ENCODE measurements at regions not wholly inside any gene's neighbourhood (a gene's known extent, or its start where the extent isn't known, plus 50 kb on each side); places are given as distances from the start of the nearest gene placed in this dataset.

DNA sequence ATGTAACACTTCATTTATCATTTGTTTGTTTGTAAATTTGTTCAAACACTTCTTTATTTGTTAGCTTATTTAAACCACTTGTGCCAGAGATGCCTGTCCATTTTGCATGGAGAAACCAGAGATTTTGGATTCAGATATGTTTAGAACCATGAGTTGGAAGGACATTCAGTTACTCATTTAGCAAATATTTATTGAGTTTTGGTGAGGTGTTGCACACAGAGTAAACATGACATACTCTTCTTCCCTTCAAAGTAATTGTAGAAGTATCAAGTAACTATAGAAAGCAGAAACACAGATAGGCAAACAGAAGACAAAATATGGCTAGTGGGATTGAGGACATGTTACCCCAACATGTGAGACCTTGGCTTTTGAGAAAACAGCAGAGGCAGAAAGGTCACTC, 136.8 kb upstream of the USP25 start:
- ATAC-seq (ENCODE audit: low read depth) (no peak), DNase-seq (no peak)
- H2BK5ac ChIP-seq (ENCODE audit: low read depth, low read length, poor library complexity, severe bottlenecking) = no peak overlapping the region
- no TSS peak for BruUV-seq (replicated peaks)
- no peak overlapping the region for H2BK120ac ChIP-seq (ENCODE audit: low read depth, low read length)
- dilution Hi-C loops (cut with HindIII; ENCODE audit: low sequenced_read_pairs, unreplicated experiment) (no loop called here), in situ Hi-C loops (cut with MboI; ENCODE audit: low sequenced_read_pairs) (no loop called here), intact Hi-C loops (cut with micrococcal nuclease) (loop anchor here (1.0 to 10.0 kb wide), 4 partner anchors 110 to 1334 kb away; no protein-coding TSS in a partner anchor)
- no peaks in the 10 kb centered on the region for H4K20me1 ChIP-seq (ENCODE audit: insufficient read depth, low read length)
- H2AK5ac ChIP-seq (ENCODE audit: low read depth, low read length) = no peak overlapping the region
- H3K4ac ChIP-seq (ENCODE audit: low read depth, low read length) = no peak overlapping the region
- ChIA-PET POLR2A (ENCODE audit: unreplicated experiment) (no interaction called here), CTCF (no interaction called here)
- H3K4me2 ChIP-seq (ENCODE audit: low read depth, low read length) = no peak overlapping the region
- H3K14ac ChIP-seq (replicated peaks; ENCODE audit: low read depth, low read length) = no peak overlapping the region
- H2BK15ac ChIP-seq (ENCODE audit: low read depth, low read length) = no peak overlapping the region
- H4K8ac ChIP-seq (ENCODE audit: low read depth in 2 of 2, low read length in 2 of 2) = no peak overlapping the region
- H3K4me1 ChIP-seq (ENCODE audit: control insufficient read depth, insufficient read depth, low read length) = no peaks in the 10 kb centered on the region
- no peak overlapping the region for H2BK20ac ChIP-seq (ENCODE audit: low read depth, low read length)
- H3K27ac ChIP-seq (ENCODE audit: insufficient read depth, low read length) = no peak overlapping the region
- H3K23ac ChIP-seq (ENCODE audit: low read depth, low read length) = no peak overlapping the region
- TF ChIP-seq MAZ (IDR thresholded peaks at IDR 0.05; ENCODE audit: borderline replicate concordance, low read depth, low read length) (no peak), RAD21 (IDR thresholded peaks at IDR 0.05; ENCODE audit: low read length) (no peak), CHD1 (IDR thresholded peaks at IDR 0.05; ENCODE audit: low read depth, low read length) (no peak), SMC3 (IDR thresholded peaks at IDR 0.05; ENCODE audit: low read depth, low read length) (no peak), POLR2A (IDR thresholded peaks at IDR 0.05; ENCODE audit: low read depth, low read length) (no peak), NFE2L2 (IDR thresholded peaks at IDR 0.05; ENCODE audit: low read depth, low read length) (no peak), CEBPB (IDR thresholded peaks at IDR 0.05; ENCODE audit: low read depth, low read length) (no peak), MAFK (IDR thresholded peaks at IDR 0.05; ENCODE audit: low read depth, low read length) (no peak), RCOR1 (IDR thresholded peaks at IDR 0.05; ENCODE audit: insufficient replicate concordance, low read length) (no peak), BHLHE40 (IDR thresholded peaks at IDR 0.05; ENCODE audit: low read depth, low read length) (no peak), FOS (IDR thresholded peaks at IDR 0.05; ENCODE audit: low read depth, low read length) (no peak), RFX5 (IDR thresholded peaks at IDR 0.05; ENCODE audit: low read depth, low read length) (no peak), MXI1 (IDR thresholded peaks at IDR 0.05; ENCODE audit: borderline replicate concordance, low read depth, low read length) (no peak)
- TF ChIP-seq, protein P1, sequence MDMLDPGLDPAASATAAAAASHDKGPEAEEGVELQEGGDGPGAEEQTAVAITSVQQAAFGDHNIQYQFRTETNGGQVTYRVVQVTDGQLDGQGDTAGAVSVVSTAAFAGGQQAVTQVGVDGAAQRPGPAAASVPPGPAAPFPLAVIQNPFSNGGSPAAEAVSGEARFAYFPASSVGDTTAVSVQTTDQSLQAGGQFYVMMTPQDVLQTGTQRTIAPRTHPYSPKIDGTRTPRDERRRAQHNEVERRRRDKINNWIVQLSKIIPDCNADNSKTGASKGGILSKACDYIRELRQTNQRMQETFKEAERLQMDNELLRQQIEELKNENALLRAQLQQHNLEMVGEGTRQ (IDR thresholded peaks at IDR 0.05; ENCODE audit: low read depth, low read length) = no peak
- TF ChIP-seq, protein P2, sequence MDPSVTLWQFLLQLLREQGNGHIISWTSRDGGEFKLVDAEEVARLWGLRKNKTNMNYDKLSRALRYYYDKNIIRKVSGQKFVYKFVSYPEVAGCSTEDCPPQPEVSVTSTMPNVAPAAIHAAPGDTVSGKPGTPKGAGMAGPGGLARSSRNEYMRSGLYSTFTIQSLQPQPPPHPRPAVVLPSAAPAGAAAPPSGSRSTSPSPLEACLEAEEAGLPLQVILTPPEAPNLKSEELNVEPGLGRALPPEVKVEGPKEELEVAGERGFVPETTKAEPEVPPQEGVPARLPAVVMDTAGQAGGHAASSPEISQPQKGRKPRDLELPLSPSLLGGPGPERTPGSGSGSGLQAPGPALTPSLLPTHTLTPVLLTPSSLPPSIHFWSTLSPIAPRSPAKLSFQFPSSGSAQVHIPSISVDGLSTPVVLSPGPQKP (IDR thresholded peaks at IDR 0.05; ENCODE audit: borderline replicate concordance, low read depth, low read length) = no peak
- TF ChIP-seq, protein P3, sequence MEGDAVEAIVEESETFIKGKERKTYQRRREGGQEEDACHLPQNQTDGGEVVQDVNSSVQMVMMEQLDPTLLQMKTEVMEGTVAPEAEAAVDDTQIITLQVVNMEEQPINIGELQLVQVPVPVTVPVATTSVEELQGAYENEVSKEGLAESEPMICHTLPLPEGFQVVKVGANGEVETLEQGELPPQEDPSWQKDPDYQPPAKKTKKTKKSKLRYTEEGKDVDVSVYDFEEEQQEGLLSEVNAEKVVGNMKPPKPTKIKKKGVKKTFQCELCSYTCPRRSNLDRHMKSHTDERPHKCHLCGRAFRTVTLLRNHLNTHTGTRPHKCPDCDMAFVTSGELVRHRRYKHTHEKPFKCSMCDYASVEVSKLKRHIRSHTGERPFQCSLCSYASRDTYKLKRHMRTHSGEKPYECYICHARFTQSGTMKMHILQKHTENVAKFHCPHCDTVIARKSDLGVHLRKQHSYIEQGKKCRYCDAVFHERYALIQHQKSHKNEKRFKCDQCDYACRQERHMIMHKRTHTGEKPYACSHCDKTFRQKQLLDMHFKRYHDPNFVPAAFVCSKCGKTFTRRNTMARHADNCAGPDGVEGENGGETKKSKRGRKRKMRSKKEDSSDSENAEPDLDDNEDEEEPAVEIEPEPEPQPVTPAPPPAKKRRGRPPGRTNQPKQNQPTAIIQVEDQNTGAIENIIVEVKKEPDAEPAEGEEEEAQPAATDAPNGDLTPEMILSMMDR (conservative IDR thresholded peaks at IDR 0.05; ENCODE audit: low read depth, low read length) = no peak
- H3K4me3 ChIP-seq (ENCODE audit: insufficient read depth, low read depth, low read length) = no peak overlapping the region
- peaks cover 2% of the 10 kb centered on the region for H3K27me3 ChIP-seq (ENCODE audit: control insufficient read depth, insufficient read depth, low read length)
- H4K5ac ChIP-seq (ENCODE audit: low read depth, low read length) = no peak overlapping the region
- H3K79me1 ChIP-seq (ENCODE audit: low read depth in 1 of 2, low read length in 2 of 2) = no peaks in the 10 kb centered on the region
- no peaks in the 10 kb centered on the region for H3K36me3 ChIP-seq (ENCODE audit: control insufficient read depth, insufficient read depth, low read length)
- no peaks in the 10 kb centered on the region for H3K9me3 ChIP-seq (ENCODE audit: control insufficient read depth, insufficient read depth, low read length)
- H2AK9ac ChIP-seq (replicated peaks; ENCODE audit: low read depth, low read length, poor library complexity) = no peak overlapping the region
- H2AFZ ChIP-seq (replicated peaks; ENCODE audit: low read length, poor library complexity) = no peak overlapping the region
- no peak overlapping the region for H3K9ac ChIP-seq (ENCODE audit: low read depth, low read length)
- H3K18ac ChIP-seq (ENCODE audit: low read depth, low read length) = no peak overlapping the region
- no peaks in the 10 kb centered on the region for H3K9me1 ChIP-seq (ENCODE audit: insufficient read depth, low read length)
- no peak overlapping the region for H3K56ac ChIP-seq (ENCODE audit: extremely low read depth, insufficient read depth, low read length)
- no peak overlapping the region for H4K91ac ChIP-seq (ENCODE audit: insufficient read depth, low read depth, low read length)

All from IMR-90 (cell line).